ENCODE measurements at regions not wholly inside any gene's neighbourhood (a gene's known extent, or its start where the extent isn't known, plus 50 kb on each side); places are given as distances from the start of the nearest gene placed in this dataset.

GRCh38 chr5:5826911-5827310, 404.4 kb downstream of the ICE1 start:
- no peak for DNase-seq

GRCh38 chr5:5822729-5823257, 400.3 kb downstream of the ICE1 start:
- DNase-seq: no peak

GRCh38 chr5:5816960-5817359, 394.5 kb downstream of the ICE1 start:
- no peak for DNase-seq

- DNase-seq: no peak
Observed at GRCh38 chr5:5813441-5813840, 391.0 kb downstream of the ICE1 start.

- no peak for DNase-seq
Observed at GRCh38 chr5:5810461-5810860, 388.0 kb downstream of the ICE1 start.

GRCh38 chr5:5805916-5806315, 383.4 kb downstream of the ICE1 start:
- DNase-seq: no peak

- no peak for DNase-seq
Observed at GRCh38 chr5:5804478-5805233, 382.2 kb downstream of the ICE1 start.

GRCh38 chr5:5800801-5801761, 378.6 kb downstream of the ICE1 start:
- no peak for DNase-seq

GRCh38 chr5:5799826-5800225, 377.3 kb downstream of the ICE1 start:
- DNase-seq: no peak

- DNase-seq: no peak
Observed at GRCh38 chr5:5799229-5799628, 376.8 kb downstream of the ICE1 start.

GRCh38 chr5:5798462-5798861, 376.0 kb downstream of the ICE1 start:
- no peak for DNase-seq

GRCh38 chr5:5798041-5798440, 375.6 kb downstream of the ICE1 start:
- DNase-seq: no peak

- DNase-seq: no peak
Observed at GRCh38 chr5:5795074-5795771, 372.7 kb downstream of the ICE1 start.

GRCh38 chr5:5794118-5794560, 371.7 kb downstream of the ICE1 start:
- DNase-seq: no peak

GRCh38 chr5:5793242-5794117, 371.0 kb downstream of the ICE1 start:
- DNase-seq: no peak

- no peak for DNase-seq
Observed at GRCh38 chr5:5792106-5792505, 369.6 kb downstream of the ICE1 start.

GRCh38 chr5:5788793-5789192, 366.3 kb downstream of the ICE1 start:
- no peak for DNase-seq

- no peak for DNase-seq
Observed at GRCh38 chr5:5787373-5787772, 364.9 kb downstream of the ICE1 start.

- no peak for DNase-seq
Observed at GRCh38 chr5:5784101-5784500, 361.6 kb downstream of the ICE1 start.

GRCh38 chr5:5783021-5783420, 360.5 kb downstream of the ICE1 start:
- DNase-seq: no peak

- DNase-seq: no peak
Observed at GRCh38 chr5:5782402-5782801, 359.9 kb downstream of the ICE1 start.

GRCh38 chr5:5781335-5781734, 358.9 kb downstream of the ICE1 start:
- no peak for DNase-seq

All from activated CD4-positive, alpha-beta T cell treated with anti-CD3 and anti-CD28 coated beads, Interleukin-2, amount 50 U/mL, for 1 hour (primary cell).